A673 (cell line): ENCODE measurements at regions not wholly inside any gene's neighbourhood (a gene's known extent, or its start where the extent isn't known, plus 50 kb on each side); places are given as distances from the start of the nearest gene placed in this dataset.

ENCODE experiments used
- CTCF ChIP-seq: fragments of 300-800, 200-600 bp; sonication (generic); conservative IDR thresholded peaks from 2 replicates; pipeline ENCODE4 v1.5.1; 2017; ENCODE audit warnings: low read depth, mild to moderate bottlenecking, antibody characterized with exemption, low read length, moderate library complexity, mixed read lengths
- EZH2 ChIP-seq: fragments of 200-600 bp; sonication (generic); IDR thresholded peaks from 2 replicates; pipeline ENCODE4 v1.6.1; 2017; ENCODE audit warnings: borderline replicate concordance, low read depth, mild to moderate bottlenecking, mixed read lengths, antibody characterized with exemption, low read length; ENCODE audit not compliant: poor library complexity, severe bottlenecking

GRCh38 chr18:27331606-27332005, 146.5 kb upstream of the CHST9 start:
- TF ChIP-seq CTCF (no peak), EZH2 (no peak)
